H1 (cell line): ENCODE measurements at regions not wholly inside any gene's neighbourhood (a gene's known extent, or its start where the extent isn't known, plus 50 kb on each side); places are given as distances from the start of the nearest gene placed in this dataset.

Experiments used
- CTCF ChIA-PET: fragments of 300-600 bp; sonication (Branson Sonifier 250); formaldehyde crosslinking; loops from one replicate; lab custom pipeline; 2021; ENCODE audit not compliant: partially characterized antibody; lab: Charles Lee
- POLR2A ChIA-PET: fragments of 300-600 bp; sonication (Branson Sonifier 250); formaldehyde crosslinking; loops from one replicate; lab custom pipeline; 2021; ENCODE audit warnings: inconsistent platforms; ENCODE audit not compliant: partially characterized antibody; lab: Charles Lee
- DNase-seq, 2 experiments: peaks; one replicate each; pipeline versions ENCODE4 v3.0.0 to v3.0.0-alpha.2; 2010 to 2022; ENCODE audit warnings: low spot score in 2 of 2, low read depth in 1 of 2, mixed read lengths in 1 of 2
- FAIRE-seq: peaks from 2 replicates; lab custom pipeline; 2011; peaks lifted over from hg19 to GRCh38; lab: Jason Lieb, UNC
- H2AFZ ChIP-seq: 2 replicates; pipeline ENCODE4 v1.8.1; 2012; ENCODE audit warnings: low read length, inconsistent platforms
- H2AK5ac ChIP-seq: 2 replicates; pipeline ENCODE4 v1.6.1; 2013; ENCODE audit warnings: low read depth, low read length
- H2BK120ac ChIP-seq: replicated peaks from 2 replicates; pipeline ENCODE3; 2013; ENCODE audit warnings: low read depth, low read length, inconsistent platforms
- H2BK12ac ChIP-seq: 2 replicates; pipeline ENCODE4 v1.6.1; 2013; ENCODE audit warnings: low read depth, low read length
- H2BK15ac ChIP-seq: 2 replicates; pipeline ENCODE4 v1.6.1; 2013; ENCODE audit warnings: low read length
- H2BK20ac ChIP-seq: 2 replicates; pipeline ENCODE4 v1.6.1; 2013; ENCODE audit warnings: low read length
- H2BK5ac ChIP-seq: 2 replicates; pipeline ENCODE4 v1.6.1; 2013; ENCODE audit warnings: low read depth, low read length
- H3K14ac ChIP-seq: 2 replicates; pipeline ENCODE4 v1.6.1; 2013; ENCODE audit warnings: inconsistent platforms; ENCODE audit not compliant: insufficient read length
- H3K18ac ChIP-seq: 2 replicates; pipeline ENCODE4 v1.6.1; 2013; ENCODE audit warnings: low read length; ENCODE audit errors: extremely low read depth
- H3K23ac ChIP-seq: 2 replicates; pipeline ENCODE4 v1.6.1; 2013; ENCODE audit warnings: inconsistent platforms; ENCODE audit not compliant: insufficient read length
- H3K23me2 ChIP-seq: 2 replicates; pipeline ENCODE4 v1.6.1; 2013; ENCODE audit warnings: low read depth, low read length
- H3K27ac ChIP-seq: 2 replicates; pipeline ENCODE4 v1.6.1; 2011; ENCODE audit warnings: low read depth, low read length, inconsistent platforms
- H3K27me3 ChIP-seq, 4 experiments: replicated peaks in 1 of 4; 1 replicate in 1 of 4; 2 replicates in 3 of 4; pipeline versions ENCODE4 v1.6.1 to v1.8.1; 2011 to 2013; ENCODE audit warnings: low read length in 3 of 4, mild to moderate bottlenecking in 3 of 4, inconsistent platforms in 2 of 4, mixed read lengths in 2 of 4, moderate library complexity in 1 of 4; ENCODE audit not compliant: control insufficient read depth in 3 of 4, insufficient read depth in 3 of 4; ENCODE audit errors: extremely low read depth in 1 of 4
- H3K36me3 ChIP-seq, 4 experiments: 2 replicates each; pipeline versions ENCODE4 v1.6.1 to v1.8.1; 2011 to 2013; ENCODE audit warnings: mild to moderate bottlenecking in 4 of 4, low read length in 3 of 4, moderate library complexity in 2 of 4, control low read depth in 1 of 4, inconsistent platforms in 1 of 4; ENCODE audit not compliant: insufficient read depth in 4 of 4, control insufficient read depth in 2 of 4
- H3K4ac ChIP-seq: replicated peaks from 2 replicates; pipeline ENCODE3; 2013; ENCODE audit warnings: low read length, low read depth, mixed read lengths, inconsistent platforms; ENCODE audit not compliant: insufficient read length
- H3K4me1 ChIP-seq, 4 experiments: replicated peaks in 1 of 4; 1 replicate in 1 of 4; 2 replicates in 3 of 4; pipeline versions ENCODE4 v1.6.1 to v1.8.1; 2011 to 2013; ENCODE audit warnings: low read length in 3 of 4, inconsistent platforms in 2 of 4, mixed read lengths in 1 of 4; ENCODE audit not compliant: insufficient read depth in 4 of 4, control insufficient read depth in 3 of 4
- H3K4me2 ChIP-seq, 2 experiments: 2 replicates each; pipeline versions ENCODE4 v1.6.1 to v1.8.1; 2011 to 2013; ENCODE audit warnings: low read depth in 2 of 2, low read length in 2 of 2, control low read depth in 1 of 2, inconsistent platforms in 1 of 2, mild to moderate bottlenecking in 1 of 2; ENCODE audit not compliant: insufficient read depth in 1 of 2
- H3K4me3 ChIP-seq, 4 experiments: fragments of 200-600, 300-600 bp in 1 of 4; sonication (generic), shearing (Covaris generic), sonication (Bioruptor Twin) in 1 of 4; 2 replicates each; pipeline versions ENCODE4 v1.5.1 to v1.8.1; 2011 to 2016; ENCODE audit warnings: low read length in 4 of 4, low read depth in 3 of 4, control low read depth in 2 of 4, inconsistent platforms in 2 of 4, mild to moderate bottlenecking in 2 of 4, mixed read lengths in 1 of 4, moderate library complexity in 1 of 4; ENCODE audit not compliant: insufficient read depth in 2 of 4; ENCODE audit errors: extremely low read depth in 1 of 4
- H3K56ac ChIP-seq: replicated peaks from 2 replicates; pipeline ENCODE3; 2013; ENCODE audit warnings: low read depth, mild to moderate bottlenecking, mixed read lengths, low read length, inconsistent platforms; ENCODE audit not compliant: insufficient read length
- H3K79me1 ChIP-seq: 2 replicates; pipeline ENCODE4 v1.6.1; 2013; ENCODE audit warnings: low read depth, low read length, control low read depth
- H3K79me2 ChIP-seq, 2 experiments: 2 replicates each; pipeline versions ENCODE4 v1.6.1 to v1.8.1; 2012 to 2013; ENCODE audit warnings: low read length in 2 of 2, mild to moderate bottlenecking in 2 of 2, inconsistent platforms in 1 of 2; ENCODE audit not compliant: insufficient read depth in 2 of 2, control insufficient read depth in 1 of 2
- H3K9ac ChIP-seq, 4 experiments: replicated peaks in 1 of 4; 1 replicate in 1 of 4; 2 replicates in 3 of 4; pipeline versions ENCODE4 v1.6.1 to v1.8.1; 2011 to 2013; ENCODE audit warnings: low read depth in 3 of 4, low read length in 3 of 4, control low read depth in 2 of 4, mild to moderate bottlenecking in 2 of 4, moderate library complexity in 2 of 4, inconsistent platforms in 1 of 4; ENCODE audit errors: extremely low read depth in 1 of 4
- H3K9me3 ChIP-seq, 2 experiments: 2 replicates each; pipeline versions ENCODE4 v1.6.1 to v1.8.1; 2012 to 2013; ENCODE audit warnings: mild to moderate bottlenecking in 2 of 2, moderate library complexity in 2 of 2, control low read depth in 1 of 2, inconsistent platforms in 1 of 2, low read depth in 1 of 2, low read length in 1 of 2, mixed read lengths in 1 of 2; ENCODE audit not compliant: insufficient read depth in 2 of 2
- H4K20me1 ChIP-seq, 2 experiments: replicated peaks in 1 of 2; 2 replicates each; pipeline versions ENCODE3 to v1.8.1; 2011 to 2013; ENCODE audit warnings: inconsistent platforms in 2 of 2, low read length in 2 of 2, mild to moderate bottlenecking in 1 of 2; ENCODE audit not compliant: insufficient read depth in 2 of 2, control insufficient read depth in 1 of 2
- H4K5ac ChIP-seq: 2 replicates; pipeline ENCODE4 v1.6.1; 2013; ENCODE audit warnings: low read length, low read depth, mixed read lengths, inconsistent platforms; ENCODE audit not compliant: insufficient read length
- H4K8ac ChIP-seq: 2 replicates; pipeline ENCODE4 v1.8.0; 2013; ENCODE audit warnings: mild to moderate bottlenecking, moderate library complexity, low read length, inconsistent platforms; ENCODE audit not compliant: insufficient read depth; ENCODE audit errors: extremely low read depth
- H4K91ac ChIP-seq: replicated peaks from 2 replicates; pipeline ENCODE3; 2013; ENCODE audit warnings: low read length, mixed read lengths, inconsistent platforms; ENCODE audit not compliant: insufficient read length
- CHD2 ChIP-seq: IDR thresholded peaks from 2 replicates; pipeline ENCODE4 v1.6.1; 2012; ENCODE audit warnings: low read length, improper control_type of control experiment
- JUN ChIP-seq: IDR thresholded peaks from 2 replicates; pipeline ENCODE4 v1.6.1; 2011; ENCODE audit warnings: low read depth, mild to moderate bottlenecking, improper control_type of control experiment, low read length
- SP4 ChIP-seq: IDR thresholded peaks from 2 replicates; pipeline ENCODE4 v1.6.1; 2012; ENCODE audit warnings: low read length, inconsistent platforms
- WGBS, 2 experiments: shearing (Covaris generic) in 1 of 2; methylation state at CpG; one replicate each; pipeline versions ENCODE4 v1.1.6 to v1.1.7; 2013 to 2015; ENCODE audit warnings: low lambda C conversion rate in 2 of 2, mixed read lengths in 2 of 2, inconsistent platforms in 1 of 2, low coverage in 1 of 2, missing lambda C conversion rate in 1 of 2; ENCODE audit not compliant: insufficient replicate concordance in 2 of 2, insufficient coverage in 1 of 2, insufficient read length in 1 of 2; ENCODE audit errors: extremely low coverage in 1 of 2, missing lambda C conversion rate in 1 of 2; 5-methylcytosine and 5-hydroxymethylcytosine counted together
- TF ChIP-seq, protein P1 (sequence below): IDR thresholded peaks from 2 replicates; pipeline ENCODE4 v1.6.1; 2011; ENCODE audit warnings: low read depth, mild to moderate bottlenecking, low read length; ENCODE audit not compliant: insufficient read depth

DNA sequence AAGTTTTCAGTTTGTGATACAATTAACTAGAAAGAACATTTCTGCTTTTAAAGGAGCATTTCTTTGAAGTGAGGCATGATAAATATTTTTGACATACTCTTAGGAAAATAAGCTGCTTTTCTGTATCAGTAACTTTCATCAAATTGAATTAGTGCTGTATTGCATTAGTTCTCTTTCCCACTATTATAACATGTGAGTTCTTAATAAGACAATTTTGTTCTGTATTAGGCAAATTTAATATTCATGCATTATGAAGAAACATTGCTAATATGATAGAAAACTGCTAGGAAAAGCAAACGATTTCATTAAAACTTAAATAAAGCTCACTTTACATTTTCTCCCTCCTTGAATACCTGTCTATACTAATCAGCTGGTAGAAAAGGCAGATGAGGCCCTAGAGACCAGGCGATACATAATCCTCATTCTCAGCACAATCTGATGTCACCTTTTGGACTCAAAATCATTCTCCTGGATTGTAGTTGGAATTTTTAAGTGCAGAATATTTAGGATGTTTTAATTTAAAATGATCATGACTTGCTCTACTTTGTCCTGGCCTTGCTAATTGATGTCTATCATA lies 1636.8 kb downstream of the PCDH9 start:
- no peak overlapping the region for H2BK5ac ChIP-seq
- ChIA-PET CTCF (no interaction called here), POLR2A (no interaction called here)
- H4K5ac ChIP-seq = no peak overlapping the region
- no peaks in the 10 kb centered on the region for H3K27me3 ChIP-seq
- H3K9ac ChIP-seq = no peak overlapping the region
- H4K8ac ChIP-seq = no peak overlapping the region
- H2BK12ac ChIP-seq = no peak overlapping the region
- 86% methylated on average over 2 of the region's 2 CpGs; no CpG with 5 or more reads in 1 of the 2 experiments for WGBS, 2 experiments
- no peak overlapping the region for H2AK5ac ChIP-seq
- H3K9me3 ChIP-seq = no peaks in the 10 kb centered on the region
- H3K23me2 ChIP-seq = no peaks in the 10 kb centered on the region
- no peak overlapping the region for H3K27ac ChIP-seq
- H3K18ac ChIP-seq = no peak overlapping the region
- H3K79me1 ChIP-seq = no peaks in the 10 kb centered on the region
- H3K23ac ChIP-seq = no peak overlapping the region
- H3K14ac ChIP-seq = no peak overlapping the region
- H3K4me2 ChIP-seq = no peak overlapping the region
- no peak overlapping the region for H4K91ac ChIP-seq
- H3K79me2 ChIP-seq = no peaks in the 10 kb centered on the region
- FAIRE-seq (no peak), DNase-seq (no peak)
- H3K4me1 ChIP-seq = no peaks in the 10 kb centered on the region
- H3K4me3 ChIP-seq = no peak overlapping the region
- H2AFZ ChIP-seq = no peak overlapping the region
- no peaks in the 10 kb centered on the region for H4K20me1 ChIP-seq
- no peak overlapping the region for H2BK120ac ChIP-seq
- no peak overlapping the region for H3K4ac ChIP-seq
- H2BK20ac ChIP-seq = no peak overlapping the region
- H3K36me3 ChIP-seq = no peaks in the 10 kb centered on the region
- no peak overlapping the region for H2BK15ac ChIP-seq
- H3K56ac ChIP-seq = no peak overlapping the region
- no peak for TF ChIP-seq JUN
- no peak for TF ChIP-seq SP4
- TF ChIP-seq CHD2 = no peak
- TF ChIP-seq, protein P1, sequence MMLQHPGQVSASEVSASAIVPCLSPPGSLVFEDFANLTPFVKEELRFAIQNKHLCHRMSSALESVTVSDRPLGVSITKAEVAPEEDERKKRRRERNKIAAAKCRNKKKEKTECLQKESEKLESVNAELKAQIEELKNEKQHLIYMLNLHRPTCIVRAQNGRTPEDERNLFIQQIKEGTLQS = no peak
